Activated naive CD8-positive, alpha-beta T cell (primary cell): ENCODE measurements at regions not wholly inside any gene's neighbourhood (a gene's known extent, or its start where the extent isn't known, plus 50 kb on each side); places are given as distances from the start of the nearest gene placed in this dataset.
"Not testable (repeated sequence)": the region's sequence is repeated elsewhere in the genome, so short reads cannot be mapped to it uniquely, and the experiment has no call there.

Experiments used
- H3K27ac Mint-ChIP-seq: one replicate; pipeline ENCODE4 v1.8.0; 2021; ENCODE audit warnings: mixed read lengths
- H3K27me3 Mint-ChIP-seq: one replicate; pipeline ENCODE4 v1.8.0; 2021; ENCODE audit warnings: mixed read lengths
- H3K36me3 Mint-ChIP-seq: one replicate; pipeline ENCODE4 v1.8.0; 2021; ENCODE audit warnings: mixed read lengths
- H3K4me1 Mint-ChIP-seq: one replicate; pipeline ENCODE4 v1.8.0; 2021; ENCODE audit warnings: low read depth, mixed read lengths
- H3K4me3 Mint-ChIP-seq: one replicate; pipeline ENCODE4 v1.8.0; 2021; ENCODE audit warnings: mild to moderate bottlenecking, mixed read lengths
- H3K9me3 Mint-ChIP-seq: one replicate; pipeline ENCODE4 v1.8.0; 2021; ENCODE audit warnings: low read depth, mixed read lengths

DNA sequence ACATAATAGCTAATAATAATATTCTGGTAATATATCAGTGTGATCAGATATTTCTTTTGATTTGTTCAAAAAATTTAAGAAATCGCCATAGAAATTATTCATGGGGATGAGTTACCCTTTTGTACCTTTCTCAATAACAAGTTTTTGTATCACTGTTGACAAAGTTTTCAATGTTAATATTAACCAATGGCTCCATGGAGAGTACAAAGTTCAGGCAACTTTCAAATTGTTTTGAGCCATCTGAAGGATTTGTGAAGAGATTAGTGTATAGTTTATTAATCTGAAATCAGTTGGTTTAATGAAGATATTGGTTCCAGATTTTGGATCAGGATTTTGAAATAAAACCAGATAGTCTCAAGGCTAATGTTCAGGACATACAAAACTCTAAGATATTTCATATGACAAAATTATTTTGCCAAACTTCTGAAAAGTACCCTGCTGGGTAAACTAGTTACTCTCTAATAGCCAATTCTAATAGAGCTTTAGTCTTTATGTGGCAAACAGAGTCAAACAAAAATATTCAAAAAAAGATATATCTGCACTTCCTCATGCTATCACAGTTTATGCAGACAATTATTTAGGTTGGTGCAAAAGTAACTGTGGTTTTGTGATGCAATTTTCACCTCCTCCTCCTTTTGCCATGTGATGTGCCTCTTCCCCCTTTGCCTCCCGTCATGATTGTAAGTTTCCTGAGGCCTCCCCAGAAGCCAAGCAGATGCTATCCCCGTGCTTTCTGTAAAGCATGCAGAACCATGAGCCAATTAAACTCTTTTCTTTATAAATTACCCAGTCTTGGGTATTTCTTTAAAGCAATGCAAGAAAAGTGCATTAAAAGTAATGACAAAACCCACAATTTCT is 1105.0 kb downstream of the PLA2G4A start:
- Mint-ChIP-seq H3K36me3 (no peaks in the 10 kb centered on the region), H3K4me3 (no peak overlapping the region), H3K27me3 (no peaks in the 10 kb centered on the region), H3K27ac (no peak overlapping the region), H3K4me1 (no peaks in the 10 kb centered on the region), H3K9me3 (peaks cover under 1% of the 10 kb centered on the region)

DNA sequence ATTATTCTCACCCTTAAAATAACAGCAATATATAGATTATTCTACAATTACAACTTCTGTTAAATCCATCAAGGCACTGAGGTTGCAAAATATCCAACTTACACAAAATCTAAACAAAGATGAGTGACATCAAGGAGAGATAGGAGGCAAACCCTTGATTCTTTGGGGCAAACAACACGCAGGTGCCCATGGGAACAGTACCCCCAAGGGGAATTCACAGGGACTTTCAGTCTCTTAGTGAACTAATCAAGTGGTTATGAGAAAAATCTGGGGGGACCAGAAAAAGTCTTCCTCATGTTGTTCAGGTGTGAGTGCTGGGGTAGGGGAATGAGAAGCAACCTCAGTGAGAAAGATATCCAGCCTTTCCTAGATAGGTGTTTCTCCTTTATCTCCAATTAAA is 1107.9 kb downstream of the PLA2G4A start:
- Mint-ChIP-seq H3K4me3 (no peak overlapping the region), H3K4me1 (no peaks in the 10 kb centered on the region), H3K9me3 (peaks cover 7% of the 10 kb centered on the region), H3K36me3 (no peaks in the 10 kb centered on the region), H3K27me3 (no peaks in the 10 kb centered on the region), H3K27ac (no peak overlapping the region)

DNA sequence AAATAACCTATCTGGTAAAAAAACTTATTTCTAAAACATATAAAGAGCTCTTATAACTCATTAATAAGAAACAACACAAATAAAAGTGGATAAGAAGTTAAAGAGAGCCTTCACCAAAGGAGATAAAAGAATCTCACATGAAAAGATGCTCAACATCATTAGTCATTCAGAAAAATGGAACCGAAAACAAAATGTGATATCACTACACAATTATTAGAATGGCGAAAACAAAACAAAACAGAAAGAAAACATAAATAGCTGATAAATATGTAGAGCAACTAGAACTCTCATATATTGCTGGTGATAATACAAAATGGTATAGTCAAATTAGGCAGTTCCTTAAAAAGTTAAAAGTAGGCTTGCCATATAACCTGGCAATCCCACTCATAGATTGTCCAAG is 1109.3 kb downstream of the PLA2G4A start:
- no peaks in the 10 kb centered on the region for H3K36me3 Mint-ChIP-seq
- no peaks in the 10 kb centered on the region for H3K27me3 Mint-ChIP-seq
- H3K4me1 Mint-ChIP-seq: no peaks in the 10 kb centered on the region
- H3K4me3 Mint-ChIP-seq: no peak overlapping the region
- H3K27ac Mint-ChIP-seq: no peak overlapping the region
- peaks cover 7% of the 10 kb centered on the region for H3K9me3 Mint-ChIP-seq

DNA sequence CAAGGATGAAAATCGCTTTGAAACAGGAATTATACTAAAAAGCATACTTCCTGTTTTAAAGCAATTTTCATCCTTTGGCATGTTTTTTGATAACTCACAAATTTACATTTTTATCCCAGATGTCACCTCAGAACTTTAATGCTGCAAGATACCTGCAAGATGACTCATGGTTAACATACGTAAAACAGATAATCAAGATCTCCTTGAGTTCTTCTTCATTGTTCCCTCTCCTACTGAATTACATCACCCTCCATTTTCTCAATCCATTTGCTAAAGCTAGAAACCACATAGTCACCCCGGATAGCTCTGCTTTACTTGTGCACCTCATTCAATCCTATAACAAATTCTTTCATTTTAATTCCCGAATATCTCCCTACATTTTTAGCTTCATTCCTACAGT is 1114.2 kb downstream of the PLA2G4A start:
- Mint-ChIP-seq H3K36me3 (no peaks in the 10 kb centered on the region), H3K4me1 (no peaks in the 10 kb centered on the region), H3K4me3 (no peak overlapping the region), H3K27ac (no peak overlapping the region), H3K27me3 (no peaks in the 10 kb centered on the region), H3K9me3 (peaks cover 18% of the 10 kb centered on the region)

DNA sequence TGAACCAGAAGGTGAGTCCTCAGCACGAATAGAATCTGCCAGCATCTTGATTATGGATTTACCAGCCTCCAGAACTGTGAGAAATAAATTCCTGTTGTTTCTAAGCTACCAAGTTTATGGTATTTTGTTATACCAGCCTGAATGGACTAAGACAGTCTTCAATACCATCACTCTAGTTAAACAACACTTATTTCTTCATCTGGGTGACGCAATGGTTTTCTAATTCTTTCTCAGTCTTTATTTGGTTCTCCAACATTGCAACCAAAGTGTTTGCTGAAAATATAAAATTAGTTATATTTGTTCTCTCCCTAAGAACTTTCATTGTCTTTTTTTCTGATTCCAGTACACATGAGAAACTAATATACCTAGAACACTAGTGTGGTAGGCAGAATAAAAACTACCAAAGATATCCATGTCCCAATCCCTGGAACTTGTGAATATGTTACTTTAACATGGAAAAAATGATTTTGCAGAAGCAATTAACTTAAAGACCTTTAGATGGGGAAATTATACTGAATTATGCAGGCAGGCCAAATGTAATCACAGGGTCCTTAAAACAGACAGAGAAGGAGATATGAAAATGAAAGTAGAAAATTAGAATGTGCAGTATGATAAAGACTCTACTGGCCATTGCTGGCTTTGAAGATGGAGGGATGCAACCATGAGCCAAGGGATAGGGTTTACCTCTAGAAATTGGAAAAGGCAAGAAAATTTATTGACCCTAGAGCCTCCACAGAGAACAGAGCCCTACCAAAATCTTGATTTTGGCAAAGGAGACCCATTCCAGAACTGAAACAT is 1115.1 kb downstream of the PLA2G4A start:
- no peaks in the 10 kb centered on the region for H3K4me1 Mint-ChIP-seq
- no peaks in the 10 kb centered on the region for H3K27me3 Mint-ChIP-seq
- no peak overlapping the region for H3K27ac Mint-ChIP-seq
- H3K4me3 Mint-ChIP-seq: no peak overlapping the region
- no peaks in the 10 kb centered on the region for H3K36me3 Mint-ChIP-seq
- peaks cover 18% of the 10 kb centered on the region for H3K9me3 Mint-ChIP-seq

DNA sequence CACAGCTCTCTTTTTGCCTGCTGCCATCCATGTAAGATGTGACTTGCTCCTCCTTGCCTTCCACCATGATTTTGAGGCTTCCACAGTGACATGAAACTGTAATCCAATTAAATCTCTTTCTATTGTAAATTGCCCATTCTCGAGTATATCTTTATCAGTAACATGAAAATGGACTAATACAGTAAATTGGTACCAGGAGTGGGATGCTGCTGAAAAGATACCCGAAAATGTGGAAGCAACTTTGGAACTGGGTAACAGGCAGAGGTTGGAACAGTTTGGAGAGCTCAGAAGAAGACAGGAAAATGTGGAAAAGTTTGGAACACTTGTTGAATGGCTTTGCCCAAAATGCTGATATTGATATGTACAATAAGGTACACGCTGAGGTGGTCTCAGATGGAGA is 1117.9 kb downstream of the PLA2G4A start:
- not testable (repeated sequence) for H3K4me3 Mint-ChIP-seq, H3K27me3 Mint-ChIP-seq, H3K36me3 Mint-ChIP-seq, H3K4me1 Mint-ChIP-seq, H3K27ac Mint-ChIP-seq
- H3K9me3 Mint-ChIP-seq: peaks cover 21% of the 10 kb centered on the region

DNA sequence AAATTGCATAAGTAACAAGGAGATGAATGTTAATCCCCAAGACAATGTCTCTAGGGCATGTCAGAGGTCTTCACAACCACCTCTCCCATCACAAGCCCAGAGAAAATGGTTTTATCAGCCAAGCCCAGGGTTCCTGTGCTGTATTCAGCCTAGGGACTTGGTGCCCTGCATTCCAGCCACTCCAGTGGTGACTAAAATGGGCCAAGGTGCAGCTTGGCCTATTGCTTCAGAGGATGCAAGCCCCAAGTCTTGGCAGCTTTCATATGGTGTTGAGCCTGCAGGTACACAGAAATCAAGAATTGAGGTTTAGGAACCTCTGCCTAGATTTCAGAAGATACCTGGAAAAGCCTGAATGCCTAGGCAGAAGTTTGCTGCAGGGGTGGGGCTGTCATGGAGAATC is 1118.6 kb downstream of the PLA2G4A start:
- Mint-ChIP-seq H3K27ac (no peak overlapping the region), H3K9me3 (peaks cover 26% of the 10 kb centered on the region), H3K4me3 (no peak overlapping the region), H3K36me3 (no peaks in the 10 kb centered on the region), H3K4me1 (no peaks in the 10 kb centered on the region), H3K27me3 (no peaks in the 10 kb centered on the region)

DNA sequence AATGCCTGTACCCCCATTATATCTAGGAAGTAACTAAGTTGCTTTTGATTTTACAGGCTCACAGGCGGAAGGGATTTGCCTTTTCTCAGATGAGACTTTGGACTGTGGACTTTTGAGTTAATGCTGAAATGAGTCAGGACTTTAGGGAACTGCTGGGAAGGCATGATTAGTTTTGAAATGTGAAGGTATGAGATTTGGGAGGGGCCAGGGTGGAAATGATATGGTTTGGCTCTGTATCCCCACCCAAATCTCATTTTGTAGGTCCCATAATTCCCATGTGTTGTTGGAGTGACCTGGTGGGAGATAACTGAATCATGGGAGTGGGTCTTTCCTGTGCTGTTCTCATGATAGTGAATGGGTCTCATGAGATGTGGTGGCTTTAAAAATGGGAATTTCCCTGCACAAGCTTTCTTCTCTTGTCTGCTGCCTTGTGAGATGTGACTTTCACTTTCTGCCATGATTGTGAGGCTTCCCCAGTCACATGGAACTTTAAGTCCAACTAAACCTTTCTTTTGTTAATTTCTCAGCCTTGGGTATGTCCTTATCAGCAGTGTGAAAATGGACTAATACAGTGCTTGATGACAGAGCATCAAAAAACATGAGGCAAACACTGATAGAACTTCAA is 1119.5 kb downstream of the PLA2G4A start:
- Mint-ChIP-seq H3K9me3 (peaks cover 28% of the 10 kb centered on the region), H3K4me1 (no peaks in the 10 kb centered on the region), H3K36me3 (no peaks in the 10 kb centered on the region), H3K4me3 (no peak overlapping the region), H3K27me3 (no peaks in the 10 kb centered on the region), H3K27ac (no peak overlapping the region)

DNA sequence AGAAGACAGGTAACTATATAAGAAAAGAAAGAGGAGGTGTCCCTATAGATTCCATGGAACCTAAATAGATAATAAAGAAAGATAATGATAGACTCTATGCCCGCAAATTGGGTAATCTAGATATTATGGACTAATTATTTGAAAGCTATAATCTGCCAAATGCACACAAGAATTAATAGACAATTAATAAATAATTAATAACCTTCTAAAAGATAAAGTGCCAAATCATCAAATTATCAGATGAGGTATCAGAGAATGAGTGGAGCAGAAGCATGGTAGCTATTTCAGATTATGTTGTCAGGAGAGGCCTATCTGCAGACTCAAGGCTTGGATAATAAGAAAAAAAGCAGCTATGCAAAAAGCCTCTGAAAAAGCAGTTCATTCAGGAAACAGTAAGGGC is 1120.8 kb downstream of the PLA2G4A start:
- Mint-ChIP-seq H3K27me3 (no peaks in the 10 kb centered on the region), H3K36me3 (no peaks in the 10 kb centered on the region), H3K27ac (no peak overlapping the region), H3K4me3 (no peak overlapping the region), H3K4me1 (no peaks in the 10 kb centered on the region), H3K9me3 (peaks cover 28% of the 10 kb centered on the region)

DNA sequence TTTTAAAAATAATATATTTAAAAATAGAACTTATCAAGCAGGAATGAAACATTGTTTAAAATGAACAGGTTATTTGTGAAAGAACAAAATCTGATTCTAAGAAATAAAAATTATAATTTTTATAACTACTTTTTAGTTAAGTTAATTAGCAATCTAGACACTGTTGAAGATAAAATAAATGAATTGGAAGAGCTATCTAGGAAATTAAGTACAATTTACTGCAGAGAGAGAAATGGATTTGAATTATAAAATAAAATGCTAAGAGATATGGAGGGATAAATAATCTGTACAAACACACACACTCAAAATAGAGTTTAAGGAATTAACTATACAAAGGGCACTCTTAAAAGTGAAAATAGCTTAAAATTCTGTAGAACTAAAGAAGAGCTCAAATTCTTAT is 1123.1 kb downstream of the PLA2G4A start:
- H3K27ac Mint-ChIP-seq: no peak overlapping the region
- no peaks in the 10 kb centered on the region for H3K27me3 Mint-ChIP-seq
- no peaks in the 10 kb centered on the region for H3K4me1 Mint-ChIP-seq
- H3K9me3 Mint-ChIP-seq: peaks cover 23% of the 10 kb centered on the region
- no peaks in the 10 kb centered on the region for H3K36me3 Mint-ChIP-seq
- no peak overlapping the region for H3K4me3 Mint-ChIP-seq

DNA sequence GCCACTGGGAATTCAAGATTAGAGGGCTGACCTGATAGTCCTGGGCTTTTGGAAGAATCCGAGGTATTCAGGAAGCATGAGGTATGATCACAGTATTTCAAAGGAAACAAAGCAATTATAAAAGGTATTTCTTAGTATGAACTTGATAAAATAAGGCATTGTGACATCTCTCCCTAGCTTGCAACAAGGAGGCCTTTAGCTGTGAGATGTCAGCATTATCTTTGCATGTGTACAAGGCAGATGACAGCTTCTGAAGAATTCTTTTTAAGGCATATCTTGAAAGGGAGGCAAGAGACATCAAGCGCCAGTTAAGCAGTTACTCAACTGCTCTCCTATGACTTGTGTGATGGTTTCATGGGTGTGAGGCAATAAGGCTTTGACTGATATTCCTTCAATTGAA is 1123.7 kb downstream of the PLA2G4A start:
- H3K36me3 Mint-ChIP-seq: no peaks in the 10 kb centered on the region
- no peaks in the 10 kb centered on the region for H3K27me3 Mint-ChIP-seq
- no peak overlapping the region for H3K27ac Mint-ChIP-seq
- H3K9me3 Mint-ChIP-seq: peaks cover 20% of the 10 kb centered on the region
- no peaks in the 10 kb centered on the region for H3K4me1 Mint-ChIP-seq
- no peak overlapping the region for H3K4me3 Mint-ChIP-seq

DNA sequence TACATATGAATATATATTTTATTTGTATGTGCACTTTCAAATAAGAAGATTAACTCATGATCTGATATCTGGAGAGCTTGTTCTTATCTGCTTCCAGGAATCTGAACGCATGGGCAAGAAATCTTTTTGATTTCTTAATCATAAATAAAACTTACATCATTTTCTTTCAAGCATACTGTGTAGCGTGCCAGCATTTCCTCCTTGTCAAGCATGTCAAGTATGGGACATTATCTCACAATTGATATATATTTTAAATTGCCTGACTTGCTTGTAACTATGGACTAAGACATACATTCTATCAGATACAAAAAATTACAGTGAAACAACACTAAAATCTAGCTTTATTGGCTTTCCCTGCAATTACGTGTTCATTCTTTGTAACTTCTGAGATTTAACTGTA is 1128.2 kb downstream of the PLA2G4A start:
- no peak overlapping the region for H3K27ac Mint-ChIP-seq
- no peaks in the 10 kb centered on the region for H3K36me3 Mint-ChIP-seq
- H3K9me3 Mint-ChIP-seq: peaks cover 9% of the 10 kb centered on the region
- no peaks in the 10 kb centered on the region for H3K27me3 Mint-ChIP-seq
- no peaks in the 10 kb centered on the region for H3K4me1 Mint-ChIP-seq
- no peak overlapping the region for H3K4me3 Mint-ChIP-seq

DNA sequence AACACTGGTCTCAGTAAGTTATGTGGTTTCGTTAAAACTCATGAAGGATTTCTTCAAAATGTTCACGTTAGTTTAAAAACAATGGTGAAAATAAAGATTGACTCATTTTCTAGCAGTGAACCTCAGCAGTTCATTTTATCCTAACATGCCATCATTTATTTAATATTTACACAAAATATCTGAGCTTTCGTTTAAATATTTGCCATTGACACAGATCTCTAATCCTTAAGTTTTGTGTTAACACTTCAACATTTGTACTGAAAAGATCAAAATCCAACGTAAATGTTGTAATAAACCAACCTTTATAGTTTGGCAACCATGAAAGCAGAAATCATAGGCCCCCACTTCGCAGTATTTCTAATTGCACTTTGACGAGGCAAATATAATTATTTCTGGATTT is 1129.5 kb downstream of the PLA2G4A start:
- Mint-ChIP-seq H3K4me3 (no peak overlapping the region), H3K4me1 (no peaks in the 10 kb centered on the region), H3K36me3 (no peaks in the 10 kb centered on the region), H3K27me3 (no peaks in the 10 kb centered on the region), H3K27ac (no peak overlapping the region), H3K9me3 (peaks cover 4% of the 10 kb centered on the region)

DNA sequence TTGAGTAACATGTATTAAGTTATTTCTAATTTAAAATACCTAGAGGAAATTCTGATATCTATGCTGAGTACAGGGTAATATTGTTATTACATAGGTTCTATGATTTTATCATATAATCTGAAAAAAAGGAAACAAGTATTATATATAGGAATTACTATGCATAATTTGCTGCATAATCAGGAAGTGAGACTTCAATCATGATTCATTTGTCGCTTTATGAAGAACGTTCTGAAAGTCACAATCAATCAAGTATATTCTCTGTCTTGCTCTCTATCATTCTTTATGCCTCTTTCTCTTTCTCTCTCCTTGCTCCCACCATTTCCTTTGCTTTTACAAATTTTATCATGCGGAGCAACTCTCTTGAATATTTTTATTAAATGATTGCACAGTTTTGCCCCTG is 1130.3 kb downstream of the PLA2G4A start:
- Mint-ChIP-seq H3K4me3 (no peak overlapping the region), H3K27me3 (no peaks in the 10 kb centered on the region), H3K27ac (no peak overlapping the region), H3K36me3 (no peaks in the 10 kb centered on the region), H3K4me1 (no peaks in the 10 kb centered on the region), H3K9me3 (peaks cover 4% of the 10 kb centered on the region)

DNA sequence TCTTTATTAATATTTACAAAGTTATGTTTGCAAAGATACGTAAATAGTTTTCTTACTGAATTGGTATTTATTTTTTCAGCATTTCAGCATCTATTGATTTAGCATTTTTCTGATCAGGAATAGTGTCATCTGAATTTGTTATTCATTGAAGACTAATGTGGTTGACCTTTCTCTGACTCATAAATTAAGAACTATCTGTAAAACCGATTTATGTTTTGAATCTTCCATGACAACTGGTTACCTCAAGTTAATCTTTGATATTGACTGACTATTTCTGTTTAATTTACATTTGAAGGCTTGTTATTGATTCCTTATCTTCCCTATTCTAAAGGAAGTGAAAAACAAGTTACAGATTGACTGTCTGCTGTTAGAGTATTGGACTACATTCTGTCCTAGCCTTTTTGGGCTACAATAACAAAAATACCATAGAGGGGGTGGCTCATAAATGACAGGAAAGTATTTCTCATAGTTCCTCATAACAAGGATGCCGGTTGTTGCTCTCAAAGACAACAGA is 1131.4 kb downstream of the PLA2G4A start:
- H3K27me3 Mint-ChIP-seq: no peaks in the 10 kb centered on the region
- no peak overlapping the region for H3K4me3 Mint-ChIP-seq
- H3K27ac Mint-ChIP-seq: no peak overlapping the region
- no peaks in the 10 kb centered on the region for H3K36me3 Mint-ChIP-seq
- H3K9me3 Mint-ChIP-seq: peaks cover 4% of the 10 kb centered on the region
- H3K4me1 Mint-ChIP-seq: no peaks in the 10 kb centered on the region
